ENCODE measurements at regions not wholly inside any gene's neighbourhood (a gene's known extent, or its start where the extent isn't known, plus 50 kb on each side); places are given as distances from the start of the nearest gene placed in this dataset.

DNA sequence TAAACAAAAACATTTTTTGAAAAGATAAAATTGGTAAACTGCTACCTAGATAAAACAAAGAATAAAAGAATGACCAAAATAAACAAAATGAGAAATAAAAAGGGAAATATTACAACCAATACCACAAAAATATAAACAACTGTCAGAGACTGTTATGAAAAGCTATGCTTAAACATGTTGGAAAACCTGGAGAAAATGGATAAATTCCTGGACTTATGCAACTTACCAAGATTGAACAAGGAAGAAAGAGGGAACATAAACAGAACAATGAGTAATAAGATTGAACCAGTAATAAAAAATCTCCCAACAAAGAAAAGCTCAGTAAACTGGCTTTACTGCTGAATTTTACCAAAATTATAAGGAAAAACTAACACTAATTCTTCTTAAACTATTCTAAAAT is 518.7 kb downstream of the GRXCR1 start:
- Histone ChIP-seq H3K27me3 (replicated peaks; ENCODE audit: insufficient read depth, low read length) (no peaks in the 10 kb centered on the region), H3F3A (ENCODE audit: insufficient read depth, low read length) (no peaks in the 10 kb centered on the region), H3K9me3 (replicated peaks; ENCODE audit: insufficient read depth, low read length) (no peaks in the 10 kb centered on the region), H4K20me1 (ENCODE audit: insufficient read depth, low read length) (no peaks in the 10 kb centered on the region), H2AFZ (ENCODE audit: low read length) (no peak overlapping the region), H3K9me2 (replicated peaks; ENCODE audit: insufficient read depth, low read length) (no peaks in the 10 kb centered on the region), H3K4me2 (ENCODE audit: low read depth, low read length) (no peak overlapping the region), H3K36me3 (replicated peaks; ENCODE audit: insufficient read depth, low read length) (no peaks in the 10 kb centered on the region), H3K27ac (ENCODE audit: low read length) (no peak overlapping the region), H3K9ac (ENCODE audit: low read length) (no peak overlapping the region), H3K4me3 (ENCODE audit: low read length) (no peak overlapping the region), H3K79me2 (ENCODE audit: low read length) (no peaks in the 10 kb centered on the region), H3K4me1 (ENCODE audit: low read length) (no peaks in the 10 kb centered on the region)
- TF ChIP-seq EZH2phosphoT487 (IDR thresholded peaks at IDR 0.05; ENCODE audit: low read length) (no peak), EZH2 (optimal IDR thresholded peaks at IDR 0.05; ENCODE audit: low read depth, low read length) (no peak)
- TF ChIP-seq, protein P1, sequence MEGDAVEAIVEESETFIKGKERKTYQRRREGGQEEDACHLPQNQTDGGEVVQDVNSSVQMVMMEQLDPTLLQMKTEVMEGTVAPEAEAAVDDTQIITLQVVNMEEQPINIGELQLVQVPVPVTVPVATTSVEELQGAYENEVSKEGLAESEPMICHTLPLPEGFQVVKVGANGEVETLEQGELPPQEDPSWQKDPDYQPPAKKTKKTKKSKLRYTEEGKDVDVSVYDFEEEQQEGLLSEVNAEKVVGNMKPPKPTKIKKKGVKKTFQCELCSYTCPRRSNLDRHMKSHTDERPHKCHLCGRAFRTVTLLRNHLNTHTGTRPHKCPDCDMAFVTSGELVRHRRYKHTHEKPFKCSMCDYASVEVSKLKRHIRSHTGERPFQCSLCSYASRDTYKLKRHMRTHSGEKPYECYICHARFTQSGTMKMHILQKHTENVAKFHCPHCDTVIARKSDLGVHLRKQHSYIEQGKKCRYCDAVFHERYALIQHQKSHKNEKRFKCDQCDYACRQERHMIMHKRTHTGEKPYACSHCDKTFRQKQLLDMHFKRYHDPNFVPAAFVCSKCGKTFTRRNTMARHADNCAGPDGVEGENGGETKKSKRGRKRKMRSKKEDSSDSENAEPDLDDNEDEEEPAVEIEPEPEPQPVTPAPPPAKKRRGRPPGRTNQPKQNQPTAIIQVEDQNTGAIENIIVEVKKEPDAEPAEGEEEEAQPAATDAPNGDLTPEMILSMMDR (IDR thresholded peaks at IDR 0.05; ENCODE audit: low read length): no peak
- no peak for DNase-seq

DNA sequence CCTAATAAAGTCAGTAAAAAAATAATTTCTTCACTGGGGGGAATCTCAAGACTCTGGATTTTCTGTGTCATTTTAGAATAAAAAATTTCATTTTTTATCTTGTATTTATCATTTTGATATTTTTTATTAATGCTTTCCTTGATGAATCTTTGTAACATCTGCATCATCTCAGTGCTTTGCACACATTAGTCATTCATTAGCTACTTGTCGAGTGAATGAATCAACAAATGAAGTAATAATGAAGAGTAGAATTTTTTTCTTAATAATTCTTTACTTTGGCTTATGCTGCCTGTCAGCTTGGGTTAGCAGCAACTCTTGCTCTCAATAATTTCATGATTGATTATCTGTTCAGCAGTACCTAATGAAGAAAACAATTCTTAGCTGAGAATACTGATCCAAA is 530.8 kb downstream of the GRXCR1 start:
- DNase-seq: no peak
- no peak for TF ChIP-seq EZH2 (optimal IDR thresholded peaks at IDR 0.05; ENCODE audit: low read depth, low read length)
- TF ChIP-seq EZH2phosphoT487 (IDR thresholded peaks at IDR 0.05; ENCODE audit: low read length): no peak
- TF ChIP-seq, protein P1 (IDR thresholded peaks at IDR 0.05; ENCODE audit: low read length): no peak
- Histone ChIP-seq H2AFZ (ENCODE audit: low read length) (no peak overlapping the region), H3K9ac (ENCODE audit: low read length) (no peak overlapping the region), H3K79me2 (ENCODE audit: low read length) (no peaks in the 10 kb centered on the region), H3K4me2 (ENCODE audit: low read depth, low read length) (no peak overlapping the region), H3K36me3 (replicated peaks; ENCODE audit: insufficient read depth, low read length) (no peaks in the 10 kb centered on the region), H3F3A (ENCODE audit: insufficient read depth, low read length) (no peaks in the 10 kb centered on the region), H3K27ac (ENCODE audit: low read length) (no peak overlapping the region), H3K9me2 (replicated peaks; ENCODE audit: insufficient read depth, low read length) (no peaks in the 10 kb centered on the region), H3K9me3 (replicated peaks; ENCODE audit: insufficient read depth, low read length) (no peaks in the 10 kb centered on the region), H3K4me1 (ENCODE audit: low read length) (no peaks in the 10 kb centered on the region), H4K20me1 (ENCODE audit: insufficient read depth, low read length) (no peaks in the 10 kb centered on the region), H3K4me3 (ENCODE audit: low read length) (no peak overlapping the region), H3K27me3 (replicated peaks; ENCODE audit: insufficient read depth, low read length) (no peaks in the 10 kb centered on the region)

DNA sequence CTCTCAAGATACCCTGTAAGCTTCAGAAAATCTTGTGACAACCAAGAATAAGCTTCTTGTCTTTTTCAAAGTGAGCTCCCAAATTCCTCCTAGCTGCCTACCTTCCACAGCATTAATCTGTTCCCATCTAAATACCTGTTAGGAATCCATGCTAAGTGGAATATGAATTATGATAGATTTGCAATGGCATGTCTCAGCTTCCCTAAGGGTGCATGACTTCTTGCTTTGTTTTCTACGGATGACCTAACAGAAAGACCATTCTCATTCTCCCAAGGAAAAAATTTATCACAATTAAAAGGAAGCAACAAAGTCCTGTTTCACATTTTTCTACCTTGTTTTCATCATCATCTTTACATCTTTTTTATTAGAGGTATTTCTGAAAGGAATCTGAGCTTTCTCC is 532.7 kb downstream of the GRXCR1 start:
- DNase-seq: no peak
- H3K4me2 ChIP-seq (ENCODE audit: low read depth, low read length): no peak overlapping the region
- no peaks in the 10 kb centered on the region for H3K9me2 ChIP-seq (replicated peaks; ENCODE audit: insufficient read depth, low read length)
- no peaks in the 10 kb centered on the region for H3F3A ChIP-seq (ENCODE audit: insufficient read depth, low read length)
- no peak overlapping the region for H3K9ac ChIP-seq (ENCODE audit: low read length)
- H2AFZ ChIP-seq (ENCODE audit: low read length): no peak overlapping the region
- no peak overlapping the region for H3K4me3 ChIP-seq (ENCODE audit: low read length)
- H3K27me3 ChIP-seq (replicated peaks; ENCODE audit: insufficient read depth, low read length): no peaks in the 10 kb centered on the region
- no peaks in the 10 kb centered on the region for H3K9me3 ChIP-seq (replicated peaks; ENCODE audit: insufficient read depth, low read length)
- H4K20me1 ChIP-seq (ENCODE audit: insufficient read depth, low read length): no peaks in the 10 kb centered on the region
- H3K4me1 ChIP-seq (ENCODE audit: low read length): no peaks in the 10 kb centered on the region
- TF ChIP-seq EZH2 (optimal IDR thresholded peaks at IDR 0.05; ENCODE audit: low read depth, low read length) (no peak), EZH2phosphoT487 (IDR thresholded peaks at IDR 0.05; ENCODE audit: low read length) (no peak)
- TF ChIP-seq, protein P1 (IDR thresholded peaks at IDR 0.05; ENCODE audit: low read length): no peak
- no peak overlapping the region for H3K27ac ChIP-seq (ENCODE audit: low read length)
- no peaks in the 10 kb centered on the region for H3K36me3 ChIP-seq (replicated peaks; ENCODE audit: insufficient read depth, low read length)
- H3K79me2 ChIP-seq (ENCODE audit: low read length): no peaks in the 10 kb centered on the region

Measured in MM.1S (cell line).